K562 (cell line): ENCODE measurements at regions not wholly inside any gene's neighbourhood (a gene's known extent, or its start where the extent isn't known, plus 50 kb on each side); places are given as distances from the start of the nearest gene placed in this dataset.

Source experiments
- ATAC-seq: fragments of 200-7000 bp; cut with Tn5 transposase; 3 replicates; pipeline ENCODE4 v1.9.1; 2020; ENCODE audit warnings: moderate library complexity
- BruUV-seq: library from RNA; stranded (reverse); fragments of 400-500 nt; replicated peaks from 2 replicates; lab custom pipeline; 2021; lab: Mats Ljungman, UMichigan
- CTCF ChIA-PET: fragments of 300-600 bp; formaldehyde crosslinking; extraction: SDS; loops from one replicate; lab custom pipeline; 2021; ENCODE audit warnings: low intra/inter-chr PET ratio; lab: Yijun Ruan, JAX
- POLR2A ChIA-PET: fragments of 300-600, 350-650 bp; sonication (Branson Sonifier 250); formaldehyde crosslinking; extraction: SDS; loops from one replicate; lab custom pipeline; 2021; ENCODE audit warnings: antibody characterized with exemption, inconsistent platforms; lab: Yijun Ruan, JAX
- DNase-seq, 4 experiments: peaks; one replicate each; pipeline versions ENCODE4 v3.0.0 to v3.0.0-alpha.2; 2011 to 2018; ENCODE audit warnings: low spot score in 3 of 4, mixed read lengths in 3 of 4; ENCODE audit errors: extremely low read depth in 1 of 4
- FAIRE-seq: peaks from 2 replicates; lab custom pipeline; 2011; peaks lifted over from hg19 to GRCh38; lab: Jason Lieb, UNC
- H2AFZ ChIP-seq: 2 replicates; pipeline ENCODE4 v1.6.0; 2011; ENCODE audit warnings: low read depth, low read length, control low read depth, inconsistent platforms
- H3K27ac ChIP-seq: fragments of 200-600 bp; 3 replicates; pipeline ENCODE4 v1.8.0; 2011; ENCODE audit warnings: low read depth, mild to moderate bottlenecking, control low read depth, inconsistent platforms, low read length, moderate library complexity, mixed read lengths; ENCODE audit errors: extremely low read depth
- H3K27me3 ChIP-seq, 2 experiments: fragments of 300-600 bp in 1 of 2; 2 replicates in 1 of 2; 3 replicates in 1 of 2; pipeline versions ENCODE4 v1.6.0 to v1.8.0; 2011; ENCODE audit warnings: inconsistent platforms in 2 of 2, low read length in 2 of 2, mild to moderate bottlenecking in 1 of 2, mixed read lengths in 1 of 2, moderate library complexity in 1 of 2; ENCODE audit not compliant: control insufficient read depth in 2 of 2, insufficient read depth in 2 of 2
- H3K36me3 ChIP-seq: fragments of 300-600 bp; 3 replicates; pipeline ENCODE4 v1.8.0; 2011; ENCODE audit warnings: mild to moderate bottlenecking, low read length, inconsistent platforms; ENCODE audit not compliant: control insufficient read depth, insufficient read depth
- H3K4me1 ChIP-seq, 2 experiments: fragments of 200-600 bp in 1 of 2; replicated peaks in 1 of 2; 2 replicates in 1 of 2; 3 replicates in 1 of 2; pipeline versions ENCODE4 v1.5.1 to v1.8.0; 2011; ENCODE audit warnings: inconsistent platforms in 2 of 2, low read length in 2 of 2, mild to moderate bottlenecking in 1 of 2, mixed read lengths in 1 of 2, moderate library complexity in 1 of 2; ENCODE audit not compliant: control insufficient read depth in 2 of 2, insufficient read depth in 2 of 2
- H3K4me2 ChIP-seq: 2 replicates; pipeline ENCODE4 v1.6.1; 2011; ENCODE audit warnings: low read length, control low read depth, inconsistent platforms, mixed read lengths; ENCODE audit not compliant: insufficient read depth
- H3K4me3 ChIP-seq: fragments of 200-600 bp; sonication (generic), shearing (Covaris generic); 2 replicates; pipeline ENCODE4 v1.5.1; 2016; ENCODE audit warnings: control low read depth, inconsistent platforms
- H3K79me2 ChIP-seq: fragments of 200-600 bp; 3 replicates; pipeline ENCODE4 v1.8.0; 2011; ENCODE audit warnings: low read length, inconsistent platforms; ENCODE audit not compliant: control insufficient read depth, insufficient read depth
- H3K9ac ChIP-seq, 2 experiments: 2 replicates each; pipeline versions ENCODE4 v1.6.0 to v1.6.1; 2011; ENCODE audit warnings: low read depth in 2 of 2, low read length in 2 of 2, control low read depth in 1 of 2, inconsistent platforms in 1 of 2, mild to moderate bottlenecking in 1 of 2, mixed read lengths in 1 of 2; ENCODE audit not compliant: insufficient read depth in 1 of 2
- H3K9me1 ChIP-seq: one replicate; pipeline ENCODE4 v1.6.0; 2011; ENCODE audit warnings: inconsistent platforms, mild to moderate bottlenecking, low read length, moderate library complexity; ENCODE audit not compliant: control insufficient read depth, insufficient read depth
- H3K9me3 ChIP-seq: replicated peaks from 2 replicates; pipeline ENCODE4 v1.5.1; 2011; ENCODE audit warnings: low read depth, low read length, inconsistent platforms; ENCODE audit not compliant: control insufficient read depth, insufficient read depth
- H4K20me1 ChIP-seq: replicated peaks from 2 replicates; pipeline ENCODE4 v1.6.1; 2011; ENCODE audit warnings: low read length, inconsistent platforms, mixed read lengths; ENCODE audit not compliant: control insufficient read depth, insufficient read depth
- CBX1 ChIP-seq: sonication (generic); IDR thresholded peaks from 2 replicates; pipeline ENCODE4 v1.6.1; 2016; ENCODE audit warnings: antibody characterized with exemption, low read depth, mild to moderate bottlenecking
- EHMT2 ChIP-seq: fragments of 450-650 bp; IDR thresholded peaks from 2 replicates; pipeline ENCODE4 v1.6.1; 2018; ENCODE audit warnings: antibody characterized with exemption
- LCOR ChIP-seq: sonication (generic); formaldehyde crosslinking; IDR thresholded peaks from 2 replicates; pipeline ENCODE4 v1.8.0; 2022; ENCODE audit warnings: mild to moderate bottlenecking, missing genetic modification reagents
- NR3C1 ChIP-seq: sonication (generic); formaldehyde crosslinking; IDR thresholded peaks from 2 replicates; pipeline ENCODE4 v1.8.1; 2022; ENCODE audit warnings: missing genetic modification reagents
- PTBP1 ChIP-seq: fragments of 200-400 bp; formaldehyde crosslinking; IDR thresholded peaks from 2 replicates; pipeline ENCODE4 v1.6.1; 2017; ENCODE audit warnings: low read depth, low read length
- SMARCB1 ChIP-seq: IDR thresholded peaks from 2 replicates; pipeline ENCODE4 v1.6.1; 2011; ENCODE audit warnings: improper control_type of control experiment, low read depth; ENCODE audit not compliant: insufficient read length
- TCF7 ChIP-seq: sonication (generic); IDR thresholded peaks from 2 replicates; pipeline ENCODE4 v1.6.1; 2016; ENCODE audit warnings: antibody characterized with exemption, borderline replicate concordance
- ZKSCAN1 ChIP-seq: fragments of 150-350 bp; IDR thresholded peaks from 2 replicates; pipeline ENCODE4 v1.6.1; 2016; ENCODE audit warnings: low read depth, low read length
- ZNF408 ChIP-seq: fragments of 250-450 bp; sonication (Bioruptor Pico); IDR thresholded peaks from 2 replicates; pipeline ENCODE4 v1.4.0; 2020; ENCODE audit warnings: low read depth, mild to moderate bottlenecking, moderate library complexity
- WGBS: fragments of 100-300 bp; shearing (Covaris generic); methylation state at CpG from one replicate; pipeline ENCODE4 v1.1.6; 2016; ENCODE audit warnings: low coverage, mixed read lengths; ENCODE audit not compliant: insufficient coverage; ENCODE audit errors: missing lambda C conversion rate; 5-methylcytosine and 5-hydroxymethylcytosine counted together
- in situ Hi-C: fragments of 300-500 bp; cut with MboI; formaldehyde crosslinking; loops from 4 replicates; pipeline ENCODE4 v1.15.0; 2018; ENCODE audit warnings: inconsistent platforms, mixed read lengths
- intact Hi-C: fragments of 100-400 bp; cut with micrococcal nuclease; formaldehyde crosslinking; loops from 2 replicates; pipeline ENCODE4 v1.14.2; 2022
- TF ChIP-seq, protein P1 (sequence below): fragments of 250-450 bp; sonication (Bioruptor Pico); IDR thresholded peaks from 2 replicates; pipeline ENCODE4 v1.4.0; 2020; ENCODE audit warnings: borderline replicate concordance

- TF ChIP-seq, protein P1, sequence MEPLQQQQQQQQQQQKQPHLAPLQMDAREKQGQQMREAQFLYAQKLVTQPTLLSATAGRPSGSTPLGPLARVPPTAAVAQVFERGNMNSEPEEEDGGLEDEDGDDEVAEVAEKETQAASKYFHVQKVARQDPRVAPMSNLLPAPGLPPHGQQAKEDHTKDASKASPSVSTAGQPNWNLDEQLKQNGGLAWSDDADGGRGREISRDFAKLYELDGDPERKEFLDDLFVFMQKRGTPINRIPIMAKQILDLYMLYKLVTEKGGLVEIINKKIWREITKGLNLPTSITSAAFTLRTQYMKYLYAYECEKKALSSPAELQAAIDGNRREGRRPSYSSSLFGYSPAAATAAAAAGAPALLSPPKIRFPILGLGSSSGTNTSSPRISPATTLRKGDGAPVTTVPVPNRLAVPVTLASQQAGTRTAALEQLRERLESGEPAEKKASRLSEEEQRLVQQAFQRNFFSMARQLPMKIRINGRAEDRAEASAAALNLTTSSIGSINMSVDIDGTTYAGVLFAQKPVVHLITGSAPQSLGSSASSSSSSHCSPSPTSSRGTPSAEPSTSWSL (CRISPR knock-in tag): no peak
- no peak for TF ChIP-seq ZKSCAN1
- TF ChIP-seq SMARCB1: no peak
- TF ChIP-seq ZNF408 (CRISPR knock-in tag): no peak
- TF ChIP-seq, all 486 proteins: peak for 0
Observed at GRCh38 chr7:109751241-109751640, 1181.6 kb downstream of the DNAJB9 start (continued).

- in situ Hi-C loops: no loop called here
- ChIA-PET CTCF (no interaction called here), POLR2A (no interaction called here)
- DNase-seq (no peak), ATAC-seq (no peak), FAIRE-seq (no peak)
- Histone ChIP-seq H3K27ac (no peak overlapping the region), H3K4me2 (no peak overlapping the region), H3K9me1 (no peaks in the 10 kb centered on the region), H3K36me3 (no peaks in the 10 kb centered on the region), H3K27me3 (no peaks in the 10 kb centered on the region), H3K79me2 (no peaks in the 10 kb centered on the region), H4K20me1 (no peaks in the 10 kb centered on the region), H3K4me1 (no peaks in the 10 kb centered on the region), H3K9ac (no peak overlapping the region), H2AFZ (no peak overlapping the region), H3K4me3 (no peak overlapping the region), H3K9me3 (no peaks in the 10 kb centered on the region)
- 0% methylated on average over 4 of the region's 4 CpGs for WGBS
- TF ChIP-seq CBX1: no peak
- no peak for TF ChIP-seq NR3C1 (CRISPR knock-in tag)
- no peak for TF ChIP-seq PTBP1
- TF ChIP-seq LCOR: no peak
- TF ChIP-seq TCF7: no peak
- no peak for TF ChIP-seq EHMT2
- no TSS peak for BruUV-seq
- intact Hi-C loops: no loop called here
Observed at GRCh38 chr7:109752068-109752467, 1182.4 kb downstream of the DNAJB9 start.
